Osteocyte (in vitro differentiated cells): ENCODE measurements at regions not wholly inside any gene's neighbourhood (a gene's known extent, or its start where the extent isn't known, plus 50 kb on each side); places are given as distances from the start of the nearest gene placed in this dataset.

ENCODE experiments used
- DNase-seq: peaks from one replicate; pipeline ENCODE4 v3.0.0; 2021; ENCODE audit warnings: mixed read lengths; ENCODE audit not compliant: unreplicated experiment; ENCODE audit errors: extremely low spot score
- H3K27ac Mint-ChIP-seq: one replicate; pipeline ENCODE4 v1.8.0; 2021; ENCODE audit warnings: mild to moderate bottlenecking, mixed read lengths; ENCODE audit not compliant: unreplicated experiment
- H3K27me3 Mint-ChIP-seq: one replicate; pipeline ENCODE4 v1.8.0; 2021; ENCODE audit warnings: mixed read lengths; ENCODE audit not compliant: unreplicated experiment
- H3K36me3 Mint-ChIP-seq: one replicate; pipeline ENCODE4 v1.8.0; 2021; ENCODE audit warnings: mixed read lengths; ENCODE audit not compliant: unreplicated experiment
- H3K4me1 Mint-ChIP-seq: one replicate; pipeline ENCODE4 v1.8.0; 2021; ENCODE audit warnings: mixed read lengths; ENCODE audit not compliant: unreplicated experiment
- H3K4me3 Mint-ChIP-seq: one replicate; pipeline ENCODE4 v1.8.0; 2021; ENCODE audit warnings: mild to moderate bottlenecking, moderate library complexity, mixed read lengths; ENCODE audit not compliant: unreplicated experiment
- H3K9me3 Mint-ChIP-seq: one replicate; pipeline ENCODE4 v1.8.0; 2021; ENCODE audit warnings: mixed read lengths; ENCODE audit not compliant: unreplicated experiment
- TF ChIP-seq, protein P1 (sequence below): fragments of 200-600 bp; sonication (generic); IDR thresholded peaks from 2 replicates; pipeline ENCODE4 v1.5.0; 2021; ENCODE audit warnings: antibody characterized with exemption, mild to moderate bottlenecking, moderate library complexity

DNA sequence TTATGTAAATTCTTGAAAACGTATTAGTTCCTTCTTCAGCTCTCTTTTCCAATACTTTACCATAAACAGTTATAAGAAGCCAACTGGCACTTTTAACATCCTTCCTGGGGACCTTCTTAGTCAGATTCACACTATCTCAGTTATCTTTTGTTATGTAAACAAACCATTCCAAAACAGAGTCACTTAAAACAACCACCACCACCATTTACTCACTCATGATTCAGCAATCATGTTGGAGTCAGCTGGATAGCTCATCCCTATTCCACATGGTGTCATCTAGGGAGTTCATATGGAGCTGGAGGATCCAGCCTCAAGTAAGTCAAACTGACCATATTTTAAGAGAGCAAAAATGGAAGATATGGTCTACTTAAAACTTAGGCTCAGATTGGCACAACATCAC is 240.3 kb upstream of the IRX3 start:
- Mint-ChIP-seq H3K4me1 (no peaks in the 10 kb centered on the region), H3K36me3 (no peaks in the 10 kb centered on the region), H3K27ac (no peak overlapping the region), H3K9me3 (peaks cover 32% of the 10 kb centered on the region), H3K4me3 (no peak overlapping the region), H3K27me3 (no peaks in the 10 kb centered on the region)
- DNase-seq: no peak
- TF ChIP-seq, protein P1, sequence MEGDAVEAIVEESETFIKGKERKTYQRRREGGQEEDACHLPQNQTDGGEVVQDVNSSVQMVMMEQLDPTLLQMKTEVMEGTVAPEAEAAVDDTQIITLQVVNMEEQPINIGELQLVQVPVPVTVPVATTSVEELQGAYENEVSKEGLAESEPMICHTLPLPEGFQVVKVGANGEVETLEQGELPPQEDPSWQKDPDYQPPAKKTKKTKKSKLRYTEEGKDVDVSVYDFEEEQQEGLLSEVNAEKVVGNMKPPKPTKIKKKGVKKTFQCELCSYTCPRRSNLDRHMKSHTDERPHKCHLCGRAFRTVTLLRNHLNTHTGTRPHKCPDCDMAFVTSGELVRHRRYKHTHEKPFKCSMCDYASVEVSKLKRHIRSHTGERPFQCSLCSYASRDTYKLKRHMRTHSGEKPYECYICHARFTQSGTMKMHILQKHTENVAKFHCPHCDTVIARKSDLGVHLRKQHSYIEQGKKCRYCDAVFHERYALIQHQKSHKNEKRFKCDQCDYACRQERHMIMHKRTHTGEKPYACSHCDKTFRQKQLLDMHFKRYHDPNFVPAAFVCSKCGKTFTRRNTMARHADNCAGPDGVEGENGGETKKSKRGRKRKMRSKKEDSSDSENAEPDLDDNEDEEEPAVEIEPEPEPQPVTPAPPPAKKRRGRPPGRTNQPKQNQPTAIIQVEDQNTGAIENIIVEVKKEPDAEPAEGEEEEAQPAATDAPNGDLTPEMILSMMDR: no peak

DNA sequence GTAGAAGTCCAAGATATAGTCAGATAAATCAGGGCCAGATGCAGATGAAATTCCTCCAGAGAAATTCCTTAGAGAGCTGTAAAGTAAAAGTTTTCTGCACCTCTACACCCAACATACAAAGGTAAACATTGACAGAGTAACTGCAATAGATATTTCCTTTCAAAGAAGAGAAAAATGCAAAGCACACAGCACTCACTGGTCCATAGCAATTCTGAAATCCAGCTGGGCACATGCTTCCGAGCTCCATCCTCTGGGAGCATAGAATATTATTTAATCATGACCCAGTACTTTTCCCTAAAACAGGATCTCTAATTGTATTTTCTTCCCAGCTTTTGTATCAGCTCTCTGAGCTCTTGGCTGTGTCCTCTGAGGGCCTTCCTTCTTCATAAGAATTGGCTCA is 239.5 kb upstream of the IRX3 start:
- no peaks in the 10 kb centered on the region for H3K27me3 Mint-ChIP-seq
- no peaks in the 10 kb centered on the region for H3K4me1 Mint-ChIP-seq
- TF ChIP-seq, protein P1: no peak
- H3K36me3 Mint-ChIP-seq: no peaks in the 10 kb centered on the region
- no peak overlapping the region for H3K4me3 Mint-ChIP-seq
- no peak for DNase-seq
- no peak overlapping the region for H3K27ac Mint-ChIP-seq
- H3K9me3 Mint-ChIP-seq: peaks cover 27% of the 10 kb centered on the region

DNA sequence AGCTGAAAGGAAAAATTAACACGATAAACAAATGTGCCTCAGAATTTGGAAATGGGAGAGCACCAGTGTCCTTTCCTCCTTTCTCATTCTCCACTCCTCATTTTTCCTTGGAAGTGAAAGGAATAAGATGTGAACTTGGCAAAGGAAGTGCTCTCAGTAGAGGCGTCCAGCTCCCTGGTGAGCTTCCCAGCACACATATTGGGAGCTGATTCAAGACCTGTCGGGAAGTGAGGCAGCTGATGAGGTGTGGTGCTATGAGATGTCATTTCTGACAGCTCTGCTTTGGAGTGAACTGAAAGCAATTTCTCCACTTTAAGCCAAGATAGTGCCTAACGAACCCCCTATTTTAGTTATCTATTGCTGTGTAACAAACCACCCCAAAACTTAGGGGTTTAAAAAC is 238.5 kb upstream of the IRX3 start:
- TF ChIP-seq, protein P1: no peak
- Mint-ChIP-seq H3K27ac (no peak overlapping the region), H3K4me3 (no peak overlapping the region), H3K36me3 (no peaks in the 10 kb centered on the region), H3K27me3 (no peaks in the 10 kb centered on the region), H3K4me1 (no peaks in the 10 kb centered on the region), H3K9me3 (peaks cover 25% of the 10 kb centered on the region)
- no peak for DNase-seq

DNA sequence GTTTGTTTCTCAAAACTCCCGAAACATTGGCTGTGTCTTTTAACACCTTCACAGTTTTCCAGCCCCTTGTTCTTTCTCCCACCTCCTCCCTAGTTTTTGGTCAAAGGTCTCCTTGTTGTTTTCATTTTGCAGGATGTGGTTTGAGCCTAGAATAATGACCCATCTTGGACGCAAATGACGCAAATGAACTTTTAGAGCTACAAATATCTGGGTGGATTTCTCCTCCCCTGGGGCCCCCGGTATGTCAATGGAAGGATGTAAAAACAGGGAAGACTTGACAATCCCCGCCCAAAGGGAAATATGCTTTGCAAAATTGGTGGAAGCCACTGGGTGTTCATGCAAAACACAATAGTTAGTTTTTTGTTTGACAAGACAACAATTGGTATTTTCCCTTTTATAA is 236.0 kb upstream of the IRX3 start:
- no peak overlapping the region for H3K27ac Mint-ChIP-seq
- H3K36me3 Mint-ChIP-seq: no peaks in the 10 kb centered on the region
- H3K9me3 Mint-ChIP-seq: peaks cover 29% of the 10 kb centered on the region
- TF ChIP-seq, protein P1: no peak
- DNase-seq: no peak
- no peaks in the 10 kb centered on the region for H3K27me3 Mint-ChIP-seq
- peaks cover 6% of the 10 kb centered on the region for H3K4me1 Mint-ChIP-seq
- no peak overlapping the region for H3K4me3 Mint-ChIP-seq

DNA sequence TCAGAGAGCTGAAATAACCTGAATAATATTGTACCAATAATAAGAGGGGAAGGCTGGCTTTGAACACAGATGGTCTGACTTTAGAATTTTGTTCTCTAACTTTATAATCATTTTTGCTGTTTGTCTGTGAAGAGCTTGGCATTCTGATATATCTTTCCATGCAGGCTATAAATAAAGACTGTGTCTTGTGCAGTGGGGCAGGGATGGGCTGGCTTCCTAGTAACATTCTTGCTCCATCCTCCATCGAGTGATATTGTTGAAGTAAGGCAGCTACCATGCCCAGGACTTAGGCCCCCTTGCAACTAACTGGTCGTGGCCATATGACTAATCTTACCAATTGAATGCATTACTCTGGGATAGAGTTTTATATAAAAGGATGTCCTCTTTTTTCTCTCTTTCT is 234.7 kb upstream of the IRX3 start:
- Mint-ChIP-seq H3K36me3 (no peaks in the 10 kb centered on the region), H3K27ac (no peak overlapping the region), H3K4me1 (peaks cover 6% of the 10 kb centered on the region), H3K9me3 (peaks cover 22% of the 10 kb centered on the region), H3K27me3 (no peaks in the 10 kb centered on the region), H3K4me3 (no peak overlapping the region)
- DNase-seq: no peak
- TF ChIP-seq, protein P1: no peak
